HG03342 (cell line): ENCODE measurements at regions not wholly inside any gene's neighbourhood (a gene's known extent, or its start where the extent isn't known, plus 50 kb on each side); places are given as distances from the start of the nearest gene placed in this dataset.

Experiments
- ATAC-seq: cut with Tn5 transposase; IDR thresholded peaks from one replicate; pipeline ENCODE4 v1.9.1; 2021; ENCODE audit warnings: mild to moderate bottlenecking, moderate library complexity; ENCODE audit not compliant: unreplicated experiment

- ATAC-seq: no peak
Measured at GRCh38 chr6:170178561-170179477, 112.1 kb downstream of the DLL1 start.

- ATAC-seq: no peak
Measured at GRCh38 chr6:170177772-170178560, 112.9 kb downstream of the DLL1 start.

GRCh38 chr6:170176898-170177771 is 113.7 kb downstream of the DLL1 start:
- ATAC-seq: no peak

GRCh38 chr6:170176136-170176897 is 114.6 kb downstream of the DLL1 start:
- no peak for ATAC-seq

- no peak for ATAC-seq
Measured at GRCh38 chr6:170175644-170176135, 115.2 kb downstream of the DLL1 start.

- ATAC-seq: no peak
Measured at GRCh38 chr6:170174771-170175643, 115.9 kb downstream of the DLL1 start.

- ATAC-seq: no peak
Measured at GRCh38 chr6:170174124-170174770, 116.6 kb downstream of the DLL1 start.

GRCh38 chr6:170173335-170173881 is 117.5 kb downstream of the DLL1 start:
- no peak for ATAC-seq

GRCh38 chr6:170172825-170173256 is 118.0 kb downstream of the DLL1 start:
- ATAC-seq: no peak

GRCh38 chr6:170172392-170172791 is 118.5 kb downstream of the DLL1 start:
- no peak for ATAC-seq

GRCh38 chr6:170167657-170168159 is 123.2 kb downstream of the DLL1 start:
- ATAC-seq: no peak

- no peak for ATAC-seq
Measured at GRCh38 chr6:170166511-170167122, 124.3 kb downstream of the DLL1 start.

GRCh38 chr6:170165471-170166117 is 125.3 kb downstream of the DLL1 start:
- ATAC-seq: no peak

- no peak for ATAC-seq
Measured at GRCh38 chr6:170165085-170165470, 125.8 kb downstream of the DLL1 start.

- no peak for ATAC-seq
Measured at GRCh38 chr6:170164271-170164900, 126.5 kb downstream of the DLL1 start.

- ATAC-seq: no peak
Measured at GRCh38 chr6:170163405-170164170, 127.3 kb downstream of the DLL1 start.
